A673 (cell line): ENCODE measurements at regions not wholly inside any gene's neighbourhood (a gene's known extent, or its start where the extent isn't known, plus 50 kb on each side); places are given as distances from the start of the nearest gene placed in this dataset.

Experiments
- BruUV-seq: library from RNA; stranded (reverse); fragments of 400-500 nt; replicated peaks from 2 replicates; lab custom pipeline; 2021; lab: Mats Ljungman, UMichigan
- CTCF ChIA-PET: fragments of 300-600 bp; sonication (Branson Sonifier 250); formaldehyde crosslinking; loops from one replicate; lab custom pipeline; 2022; ENCODE audit warnings: antibody characterized with exemption; lab: Charles Lee
- POLR2A ChIA-PET: fragments of 300-600 bp; sonication (Branson Sonifier 250); formaldehyde crosslinking; loops from one replicate; lab custom pipeline; 2022; ENCODE audit warnings: antibody characterized with exemption; ENCODE audit not compliant: low non-redundant PET; lab: Charles Lee
- DNase-seq: peaks from one replicate; pipeline ENCODE4 v3.0.0-alpha.2; 2015; ENCODE audit warnings: low spot score
- H3K27ac ChIP-seq: fragments of 200-600 bp; sonication (generic); 2 replicates; pipeline ENCODE4 v1.5.1; 2016; ENCODE audit warnings: mixed run types, low read depth, mild to moderate bottlenecking, mixed read lengths, antibody characterized with exemption, low read length; ENCODE audit not compliant: poor library complexity, severe bottlenecking
- H3K27me3 ChIP-seq: fragments of 200-600 bp; sonication (generic); replicated peaks from 2 replicates; pipeline ENCODE4 v1.6.1; 2017; ENCODE audit warnings: mixed run types, low read depth, mild to moderate bottlenecking, mixed read lengths, antibody characterized with exemption, low read length; ENCODE audit not compliant: insufficient read depth, poor library complexity
- H3K36me3 ChIP-seq: fragments of 200-600 bp; sonication (generic); 2 replicates; pipeline ENCODE4 v1.6.1; 2016; ENCODE audit warnings: mixed run types, mild to moderate bottlenecking, mixed read lengths, antibody characterized with exemption, low read length; ENCODE audit not compliant: insufficient read depth, poor library complexity, severe bottlenecking
- H3K4me1 ChIP-seq: fragments of 200-600 bp; sonication (generic); 2 replicates; pipeline ENCODE4 v1.6.1; 2017; ENCODE audit warnings: mixed run types, mild to moderate bottlenecking, mixed read lengths, antibody characterized with exemption, low read length; ENCODE audit not compliant: insufficient read depth, poor library complexity, severe bottlenecking
- H3K4me3 ChIP-seq: fragments of 200-600 bp; sonication (generic); 2 replicates; pipeline ENCODE4 v1.5.1; 2016; ENCODE audit warnings: low read depth, mixed run types, mild to moderate bottlenecking, mixed read lengths, low read length; ENCODE audit not compliant: poor library complexity, severe bottlenecking
- H3K9me3 ChIP-seq: fragments of 200-600 bp; sonication (generic); 2 replicates; pipeline ENCODE4 v1.6.1; 2016; ENCODE audit warnings: mixed run types, low read depth, mild to moderate bottlenecking, mixed read lengths, antibody characterized with exemption, low read length; ENCODE audit not compliant: poor library complexity, severe bottlenecking
- EZH2 ChIP-seq: fragments of 200-600 bp; sonication (generic); IDR thresholded peaks from 2 replicates; pipeline ENCODE4 v1.6.1; 2017; ENCODE audit warnings: borderline replicate concordance, low read depth, mild to moderate bottlenecking, mixed read lengths, antibody characterized with exemption, low read length; ENCODE audit not compliant: poor library complexity, severe bottlenecking
- intact Hi-C: fragments of 100-400 bp; cut with micrococcal nuclease; formaldehyde crosslinking; loops from one replicate; pipeline ENCODE4 v1.10.0; 2022; ENCODE audit not compliant: unreplicated experiment
- TF ChIP-seq, protein P1 (sequence below): fragments of 300-800, 200-600 bp; sonication (generic); conservative IDR thresholded peaks from 2 replicates; pipeline ENCODE4 v1.5.1; 2017; ENCODE audit warnings: low read depth, mild to moderate bottlenecking, antibody characterized with exemption, low read length, moderate library complexity, mixed read lengths

GRCh38 chr21:15436031-15436430 lies 293.8 kb upstream of the USP25 start:
- Histone ChIP-seq H3K4me1 (no peaks in the 10 kb centered on the region), H3K27me3 (no peaks in the 10 kb centered on the region), H3K9me3 (no peaks in the 10 kb centered on the region), H3K4me3 (no peak overlapping the region), H3K36me3 (no peaks in the 10 kb centered on the region), H3K27ac (no peak overlapping the region)
- BruUV-seq, result no TSS peak
- intact Hi-C loops, result no loop called here
- TF ChIP-seq, protein P1, sequence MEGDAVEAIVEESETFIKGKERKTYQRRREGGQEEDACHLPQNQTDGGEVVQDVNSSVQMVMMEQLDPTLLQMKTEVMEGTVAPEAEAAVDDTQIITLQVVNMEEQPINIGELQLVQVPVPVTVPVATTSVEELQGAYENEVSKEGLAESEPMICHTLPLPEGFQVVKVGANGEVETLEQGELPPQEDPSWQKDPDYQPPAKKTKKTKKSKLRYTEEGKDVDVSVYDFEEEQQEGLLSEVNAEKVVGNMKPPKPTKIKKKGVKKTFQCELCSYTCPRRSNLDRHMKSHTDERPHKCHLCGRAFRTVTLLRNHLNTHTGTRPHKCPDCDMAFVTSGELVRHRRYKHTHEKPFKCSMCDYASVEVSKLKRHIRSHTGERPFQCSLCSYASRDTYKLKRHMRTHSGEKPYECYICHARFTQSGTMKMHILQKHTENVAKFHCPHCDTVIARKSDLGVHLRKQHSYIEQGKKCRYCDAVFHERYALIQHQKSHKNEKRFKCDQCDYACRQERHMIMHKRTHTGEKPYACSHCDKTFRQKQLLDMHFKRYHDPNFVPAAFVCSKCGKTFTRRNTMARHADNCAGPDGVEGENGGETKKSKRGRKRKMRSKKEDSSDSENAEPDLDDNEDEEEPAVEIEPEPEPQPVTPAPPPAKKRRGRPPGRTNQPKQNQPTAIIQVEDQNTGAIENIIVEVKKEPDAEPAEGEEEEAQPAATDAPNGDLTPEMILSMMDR, result no peak
- no peak for TF ChIP-seq EZH2
- ChIA-PET POLR2A (no interaction called here), CTCF (no interaction called here)
- DNase-seq, result no peak

DNA sequence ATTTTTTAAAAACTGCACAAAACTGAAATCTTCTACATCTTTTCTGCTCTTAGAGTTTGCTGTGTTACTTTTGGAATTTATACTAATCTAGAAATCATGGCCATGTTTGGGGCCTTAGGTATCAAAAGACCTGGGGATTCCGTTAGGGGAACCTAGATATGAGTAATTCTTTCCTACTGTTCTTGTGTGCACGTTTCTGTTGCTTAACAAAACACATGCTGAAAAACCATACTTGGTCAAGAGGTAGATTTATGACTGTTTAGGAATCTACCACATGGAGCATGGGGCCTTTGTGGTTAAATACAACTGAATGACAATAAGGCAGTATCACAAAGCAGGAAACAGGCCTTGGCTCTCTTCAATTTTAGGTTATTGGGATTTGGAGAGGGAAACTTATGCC lies 291.9 kb upstream of the USP25 start:
- no peak for TF ChIP-seq EZH2
- TF ChIP-seq, protein P1, result no peak
- H3K27ac ChIP-seq, result no peak overlapping the region
- POLR2A ChIA-PET, result no interaction called here
- no TSS peak for BruUV-seq
- no peak overlapping the region for H3K4me3 ChIP-seq
- no peaks in the 10 kb centered on the region for H3K27me3 ChIP-seq
- no peaks in the 10 kb centered on the region for H3K36me3 ChIP-seq
- no peak for DNase-seq
- CTCF ChIA-PET, result no interaction called here
- H3K9me3 ChIP-seq, result no peaks in the 10 kb centered on the region
- intact Hi-C loops, result no loop called here
- H3K4me1 ChIP-seq, result no peaks in the 10 kb centered on the region

- no peaks in the 10 kb centered on the region for H3K36me3 ChIP-seq
- no TSS peak for BruUV-seq
- no peaks in the 10 kb centered on the region for H3K9me3 ChIP-seq
- ChIA-PET CTCF (interaction anchor here (0.6 kb wide), 1 partner anchor 126 kb away, joined by 8 read pairs; no protein-coding TSS in a partner anchor), POLR2A (no interaction called here)
- no peaks in the 10 kb centered on the region for H3K27me3 ChIP-seq
- no peak overlapping the region for H3K4me3 ChIP-seq
- H3K27ac ChIP-seq, result no peak overlapping the region
- intact Hi-C loops, result no loop called here
- no peak for DNase-seq
- no peaks in the 10 kb centered on the region for H3K4me1 ChIP-seq
- no peak for TF ChIP-seq EZH2
- TF ChIP-seq, protein P1, result no peak
Measured at GRCh38 chr21:15439726-15440125, 290.1 kb upstream of the USP25 start.
